ENCODE measurements at regions not wholly inside any gene's neighbourhood (a gene's known extent, or its start where the extent isn't known, plus 50 kb on each side); places are given as distances from the start of the nearest gene placed in this dataset.

DNA sequence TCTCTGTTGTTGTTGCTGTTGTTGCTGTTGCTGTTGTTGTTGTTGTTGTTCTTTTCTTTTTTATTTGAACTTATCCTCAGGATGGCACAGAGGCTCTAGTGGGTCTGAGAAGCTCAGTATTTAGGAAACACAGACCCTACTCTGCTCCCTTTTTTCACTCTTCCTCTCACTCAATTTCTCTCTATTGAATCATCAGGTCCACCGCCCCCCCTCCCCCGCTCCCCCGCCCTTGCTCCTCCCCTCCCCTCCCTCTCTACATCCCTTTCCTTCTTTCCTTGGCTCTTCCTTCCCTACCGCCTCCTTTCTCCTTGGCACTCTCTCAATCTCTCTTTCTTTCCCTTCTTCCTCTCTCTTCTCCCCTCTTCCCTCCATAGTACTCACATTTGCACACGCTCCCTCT is 218.5 kb upstream of the ZC3H12A start (continued):
- TF ChIP-seq, protein P1, sequence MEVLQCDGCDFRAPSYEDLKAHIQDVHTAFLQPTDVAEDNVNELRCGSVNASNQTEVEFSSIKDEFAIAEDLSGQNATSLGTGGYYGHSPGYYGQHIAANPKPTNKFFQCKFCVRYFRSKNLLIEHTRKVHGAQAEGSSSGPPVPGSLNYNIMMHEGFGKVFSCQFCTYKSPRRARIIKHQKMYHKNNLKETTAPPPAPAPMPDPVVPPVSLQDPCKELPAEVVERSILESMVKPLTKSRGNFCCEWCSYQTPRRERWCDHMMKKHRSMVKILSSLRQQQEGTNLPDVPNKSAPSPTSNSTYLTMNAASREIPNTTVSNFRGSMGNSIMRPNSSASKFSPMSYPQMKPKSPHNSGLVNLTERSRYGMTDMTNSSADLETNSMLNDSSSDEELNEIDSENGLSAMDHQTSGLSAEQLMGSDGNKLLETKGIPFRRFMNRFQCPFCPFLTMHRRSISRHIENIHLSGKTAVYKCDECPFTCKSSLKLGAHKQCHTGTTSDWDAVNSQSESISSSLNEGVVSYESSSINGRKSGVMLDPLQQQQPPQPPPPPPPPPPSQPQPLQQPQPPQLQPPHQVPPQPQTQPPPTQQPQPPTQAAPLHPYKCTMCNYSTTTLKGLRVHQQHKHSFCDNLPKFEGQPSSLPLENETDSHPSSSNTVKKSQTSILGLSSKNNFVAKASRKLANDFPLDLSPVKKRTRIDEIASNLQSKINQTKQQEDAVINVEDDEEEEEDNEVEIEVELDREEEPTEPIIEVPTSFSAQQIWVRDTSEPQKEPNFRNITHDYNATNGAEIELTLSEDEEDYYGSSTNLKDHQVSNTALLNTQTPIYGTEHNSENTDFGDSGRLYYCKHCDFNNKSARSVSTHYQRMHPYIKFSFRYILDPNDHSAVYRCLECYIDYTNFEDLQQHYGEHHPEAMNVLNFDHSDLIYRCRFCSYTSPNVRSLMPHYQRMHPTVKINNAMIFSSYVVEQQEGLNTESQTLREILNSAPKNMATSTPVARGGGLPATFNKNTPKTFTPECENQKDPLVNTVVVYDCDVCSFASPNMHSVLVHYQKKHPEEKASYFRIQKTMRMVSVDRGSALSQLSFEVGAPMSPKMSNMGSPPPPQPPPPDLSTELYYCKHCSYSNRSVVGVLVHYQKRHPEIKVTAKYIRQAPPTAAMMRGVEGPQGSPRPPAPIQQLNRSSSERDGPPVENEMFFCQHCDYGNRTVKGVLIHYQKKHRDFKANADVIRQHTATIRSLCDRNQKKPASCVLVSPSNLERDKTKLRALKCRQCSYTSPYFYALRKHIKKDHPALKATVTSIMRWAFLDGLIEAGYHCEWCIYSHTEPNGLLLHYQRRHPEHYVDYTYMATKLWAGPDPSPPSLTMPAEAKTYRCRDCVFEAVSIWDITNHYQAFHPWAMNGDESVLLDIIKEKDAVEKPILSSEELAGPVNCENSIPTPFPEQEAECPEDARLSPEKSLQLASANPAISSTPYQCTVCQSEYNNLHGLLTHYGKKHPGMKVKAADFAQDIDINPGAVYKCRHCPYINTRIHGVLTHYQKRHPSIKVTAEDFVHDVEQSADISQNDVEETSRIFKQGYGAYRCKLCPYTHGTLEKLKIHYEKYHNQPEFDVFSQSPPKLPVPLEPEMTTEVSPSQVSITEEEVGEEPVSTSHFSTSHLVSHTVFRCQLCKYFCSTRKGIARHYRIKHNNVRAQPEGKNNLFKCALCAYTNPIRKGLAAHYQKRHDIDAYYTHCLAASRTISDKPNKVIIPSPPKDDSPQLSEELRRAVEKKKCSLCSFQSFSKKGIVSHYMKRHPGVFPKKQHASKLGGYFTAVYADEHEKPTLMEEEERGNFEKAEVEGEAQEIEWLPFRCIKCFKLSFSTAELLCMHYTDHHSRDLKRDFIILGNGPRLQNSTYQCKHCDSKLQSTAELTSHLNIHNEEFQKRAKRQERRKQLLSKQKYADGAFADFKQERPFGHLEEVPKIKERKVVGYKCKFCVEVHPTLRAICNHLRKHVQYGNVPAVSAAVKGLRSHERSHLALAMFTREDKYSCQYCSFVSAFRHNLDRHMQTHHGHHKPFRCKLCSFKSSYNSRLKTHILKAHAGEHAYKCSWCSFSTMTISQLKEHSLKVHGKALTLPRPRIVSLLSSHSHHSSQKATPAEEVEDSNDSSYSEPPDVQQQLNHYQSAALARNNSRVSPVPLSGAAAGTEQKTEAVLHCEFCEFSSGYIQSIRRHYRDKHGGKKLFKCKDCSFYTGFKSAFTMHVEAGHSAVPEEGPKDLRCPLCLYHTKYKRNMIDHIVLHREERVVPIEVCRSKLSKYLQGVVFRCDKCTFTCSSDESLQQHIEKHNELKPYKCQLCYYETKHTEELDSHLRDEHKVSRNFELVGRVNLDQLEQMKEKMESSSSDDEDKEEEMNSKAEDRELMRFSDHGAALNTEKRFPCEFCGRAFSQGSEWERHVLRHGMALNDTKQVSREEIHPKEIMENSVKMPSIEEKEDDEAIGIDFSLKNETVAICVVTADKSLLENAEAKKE (CRISPR knock-in tag; IDR thresholded peaks at IDR 0.05) = no peak
- no peak for TF ChIP-seq NANOG (IDR thresholded peaks at IDR 0.05; ENCODE audit: borderline replicate concordance)
- TF ChIP-seq EZH2 (IDR thresholded peaks at IDR 0.05; ENCODE audit: low read depth, unreplicated experiment) = no peak
- no peak for TF ChIP-seq POLR2AphosphoS5 (IDR thresholded peaks at IDR 0.05; ENCODE audit: low read depth)
- TF ChIP-seq, protein P2, sequence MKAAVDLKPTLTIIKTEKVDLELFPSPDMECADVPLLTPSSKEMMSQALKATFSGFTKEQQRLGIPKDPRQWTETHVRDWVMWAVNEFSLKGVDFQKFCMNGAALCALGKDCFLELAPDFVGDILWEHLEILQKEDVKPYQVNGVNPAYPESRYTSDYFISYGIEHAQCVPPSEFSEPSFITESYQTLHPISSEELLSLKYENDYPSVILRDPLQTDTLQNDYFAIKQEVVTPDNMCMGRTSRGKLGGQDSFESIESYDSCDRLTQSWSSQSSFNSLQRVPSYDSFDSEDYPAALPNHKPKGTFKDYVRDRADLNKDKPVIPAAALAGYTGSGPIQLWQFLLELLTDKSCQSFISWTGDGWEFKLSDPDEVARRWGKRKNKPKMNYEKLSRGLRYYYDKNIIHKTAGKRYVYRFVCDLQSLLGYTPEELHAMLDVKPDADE (IDR thresholded peaks at IDR 0.05) = no peak
- TF ChIP-seq ZNF114 (CRISPR knock-in tag; IDR thresholded peaks at IDR 0.05) = no peak
- TF ChIP-seq, protein P3, sequence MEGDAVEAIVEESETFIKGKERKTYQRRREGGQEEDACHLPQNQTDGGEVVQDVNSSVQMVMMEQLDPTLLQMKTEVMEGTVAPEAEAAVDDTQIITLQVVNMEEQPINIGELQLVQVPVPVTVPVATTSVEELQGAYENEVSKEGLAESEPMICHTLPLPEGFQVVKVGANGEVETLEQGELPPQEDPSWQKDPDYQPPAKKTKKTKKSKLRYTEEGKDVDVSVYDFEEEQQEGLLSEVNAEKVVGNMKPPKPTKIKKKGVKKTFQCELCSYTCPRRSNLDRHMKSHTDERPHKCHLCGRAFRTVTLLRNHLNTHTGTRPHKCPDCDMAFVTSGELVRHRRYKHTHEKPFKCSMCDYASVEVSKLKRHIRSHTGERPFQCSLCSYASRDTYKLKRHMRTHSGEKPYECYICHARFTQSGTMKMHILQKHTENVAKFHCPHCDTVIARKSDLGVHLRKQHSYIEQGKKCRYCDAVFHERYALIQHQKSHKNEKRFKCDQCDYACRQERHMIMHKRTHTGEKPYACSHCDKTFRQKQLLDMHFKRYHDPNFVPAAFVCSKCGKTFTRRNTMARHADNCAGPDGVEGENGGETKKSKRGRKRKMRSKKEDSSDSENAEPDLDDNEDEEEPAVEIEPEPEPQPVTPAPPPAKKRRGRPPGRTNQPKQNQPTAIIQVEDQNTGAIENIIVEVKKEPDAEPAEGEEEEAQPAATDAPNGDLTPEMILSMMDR (conservative IDR thresholded peaks at IDR 0.05; ENCODE audit: low read depth in 2 of 2) = no peak

DNA sequence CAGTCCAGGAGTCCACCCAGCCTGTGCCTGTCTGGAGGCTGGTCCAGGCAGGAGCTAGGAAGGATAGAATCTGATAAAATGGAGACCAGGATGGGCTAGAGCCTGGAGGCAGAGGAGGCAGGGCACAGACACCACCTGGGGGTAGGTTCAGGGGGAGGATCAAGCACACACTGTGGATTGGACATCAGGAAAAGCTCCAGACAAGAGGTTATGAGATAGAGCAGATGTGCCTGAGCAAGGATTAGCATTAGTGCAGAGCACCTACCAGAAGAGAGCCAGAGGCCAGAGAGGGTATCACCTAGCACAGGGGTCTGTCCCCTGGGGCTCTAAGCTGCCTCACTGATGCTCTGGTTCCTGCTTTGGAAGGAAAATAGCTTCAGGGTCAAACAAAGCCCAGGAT is 216.7 kb upstream of the ZC3H12A start:
- Histone ChIP-seq H4K20me1 (replicated peaks; ENCODE audit: insufficient read depth) (no peaks in the 10 kb centered on the region), H3K4me2 (no peak overlapping the region), H3F3A (replicated peaks; ENCODE audit: low read depth) (no peaks in the 10 kb centered on the region), H3K27me3 (ENCODE audit: insufficient read depth) (peaks cover 6% of the 10 kb centered on the region; the same call in 1 of the 2 replicates), H3K36me3 (ENCODE audit: insufficient read depth) (no peaks in the 10 kb centered on the region), H3K4me3 (no peak overlapping the region), H3K4me1 (ENCODE audit: insufficient read depth) (peaks cover 32% of the 10 kb centered on the region), H3K9me2 (ENCODE audit: insufficient read depth) (no peaks in the 10 kb centered on the region), H2AFZ (no peak overlapping the region), H3K27ac (ENCODE audit: low read depth) (no peak overlapping the region), H3K79me2 (replicated peaks; ENCODE audit: insufficient read depth) (no peaks in the 10 kb centered on the region)
- peaks cover 52% of the 10 kb centered on the region for H3K4me1 Mint-ChIP-seq
- ATAC-seq (no peak), DNase-seq (ENCODE audit: low spot score) (no peak)
- H3K27me3 Mint-ChIP-seq (ENCODE audit: insufficient read depth, low read depth, poor library complexity) = peaks cover 10% of the 10 kb centered on the region
- no peak overlapping the region for H3K4me3 Mint-ChIP-seq
- H3K36me3 Mint-ChIP-seq (ENCODE audit: low read depth) = no peaks in the 10 kb centered on the region; the same call in 2 of the 3 replicates
- H3K9me3 Mint-ChIP-seq = no peaks in the 10 kb centered on the region; the same call in 2 of the 3 replicates
- no peak overlapping the region for H3K27ac Mint-ChIP-seq
- TF ChIP-seq STAT1 (IDR thresholded peaks at IDR 0.05; ENCODE audit: unreplicated experiment) = no peak
- TF ChIP-seq, protein P2 (IDR thresholded peaks at IDR 0.05) = no peak
- no peak for TF ChIP-seq ZNF331 (CRISPR knock-in tag; IDR thresholded peaks at IDR 0.05; ENCODE audit: low read depth)
- TF ChIP-seq EZH2phosphoT487 (IDR thresholded peaks at IDR 0.05; ENCODE audit: unreplicated experiment) = no peak
- no peak for TF ChIP-seq NANOG (IDR thresholded peaks at IDR 0.05; ENCODE audit: borderline replicate concordance)
- no peak for TF ChIP-seq JUNB (IDR thresholded peaks at IDR 0.05; ENCODE audit: unreplicated experiment)
- TF ChIP-seq ZNF114 (CRISPR knock-in tag; IDR thresholded peaks at IDR 0.05) = no peak
- no peak for TF ChIP-seq CREB1 (CRISPR knock-in tag; IDR thresholded peaks at IDR 0.05; ENCODE audit: low read depth)
- no peak for TF ChIP-seq EZH2 (IDR thresholded peaks at IDR 0.05; ENCODE audit: low read depth, unreplicated experiment)
- TF ChIP-seq, protein P3 (conservative IDR thresholded peaks at IDR 0.05; ENCODE audit: low read depth in 2 of 2) = no peak
- no peak for TF ChIP-seq POLR2AphosphoS5 (IDR thresholded peaks at IDR 0.05; ENCODE audit: low read depth)
